Fibroblast of lung (primary cell): ENCODE measurements at regions not wholly inside any gene's neighbourhood (a gene's known extent, or its start where the extent isn't known, plus 50 kb on each side); places are given as distances from the start of the nearest gene placed in this dataset.

Experiments used
- DNase-seq, 2 donors: peaks; one replicate each; pipeline versions ENCODE4 v3.0.0 to v3.0.0-alpha.2; 2010; ENCODE audit warnings: low read depth in 2 of 2
- H2AFZ ChIP-seq: 2 replicates; pipeline ENCODE4 v1.5.1; 2012; ENCODE audit warnings: low read length, control low read depth, inconsistent platforms
- H3K27ac ChIP-seq: 2 replicates; pipeline ENCODE4 v1.5.1; 2011; ENCODE audit warnings: low read length, control low read depth; ENCODE audit not compliant: insufficient read depth
- H3K27me3 ChIP-seq: 2 replicates; pipeline ENCODE4 v1.5.1; 2011; ENCODE audit warnings: mild to moderate bottlenecking, low read length; ENCODE audit not compliant: control insufficient read depth, insufficient read depth
- H3K36me3 ChIP-seq: 2 replicates; pipeline ENCODE4 v1.5.1; 2011; ENCODE audit warnings: low read length; ENCODE audit not compliant: control insufficient read depth, insufficient read depth
- H3K4me1 ChIP-seq: 2 replicates; pipeline ENCODE4 v1.5.1; 2011; ENCODE audit warnings: low read length; ENCODE audit not compliant: control insufficient read depth, insufficient read depth; ENCODE audit errors: extremely low read depth
- H3K4me2 ChIP-seq: 2 replicates; pipeline ENCODE4 v1.5.1; 2011; ENCODE audit warnings: low read length, control low read depth; ENCODE audit not compliant: insufficient read depth; ENCODE audit errors: extremely low read depth
- H3K4me3 ChIP-seq, 4 experiments: fragments of 200-600 bp in 1 of 4; sonication (generic) in 1 of 4; replicated peaks in 1 of 4; 2 replicates each; pipeline ENCODE4 v1.5.1; 2011 to 2016; ENCODE audit warnings: low read length in 4 of 4, low read depth in 3 of 4, mild to moderate bottlenecking in 3 of 4, control low read depth in 2 of 4, inconsistent platforms in 1 of 4, mixed read lengths in 1 of 4; ENCODE audit not compliant: insufficient read depth in 1 of 4; ENCODE audit errors: control extremely low read depth in 1 of 4
- H3K79me2 ChIP-seq: 2 replicates; pipeline ENCODE4 v1.5.1; 2012; ENCODE audit warnings: mild to moderate bottlenecking, low read length, inconsistent platforms; ENCODE audit not compliant: control insufficient read depth, insufficient read depth
- H3K9ac ChIP-seq: 2 replicates; pipeline ENCODE4 v1.5.1; 2011; ENCODE audit warnings: mild to moderate bottlenecking, low read length, control low read depth; ENCODE audit not compliant: insufficient read depth
- H3K9me3 ChIP-seq: 2 replicates; pipeline ENCODE4 v1.5.1; 2012; ENCODE audit warnings: low read depth, low read length; ENCODE audit not compliant: control insufficient read depth, insufficient read depth
- H4K20me1 ChIP-seq: 2 replicates; pipeline ENCODE4 v1.5.1; 2011; ENCODE audit warnings: low read length; ENCODE audit not compliant: control insufficient read depth, insufficient read depth; ENCODE audit errors: extremely low read depth
- EZH2 ChIP-seq: IDR thresholded peaks from 2 replicates; pipeline ENCODE4 v1.5.1; 2012; ENCODE audit warnings: low read length, control low read depth, mild to moderate bottlenecking; ENCODE audit errors: missing control alignments
- TF ChIP-seq, protein P1 (sequence below), 2 donors: IDR thresholded peaks in 1 of 2; conservative IDR thresholded peaks in 1 of 2; 1 replicate in 1 of 2; 2 replicates in 1 of 2; pipeline ENCODE4 v1.5.1; 2011 to 2012; ENCODE audit warnings: low read length in 2 of 2, control low read depth in 1 of 2, inconsistent platforms in 1 of 2, low read depth in 1 of 2, mild to moderate bottlenecking in 1 of 2

GRCh38 chr7:9175871-9176270, 742.5 kb downstream of the NXPH1 start:
- TF ChIP-seq EZH2, result no peak
- TF ChIP-seq, protein P1, sequence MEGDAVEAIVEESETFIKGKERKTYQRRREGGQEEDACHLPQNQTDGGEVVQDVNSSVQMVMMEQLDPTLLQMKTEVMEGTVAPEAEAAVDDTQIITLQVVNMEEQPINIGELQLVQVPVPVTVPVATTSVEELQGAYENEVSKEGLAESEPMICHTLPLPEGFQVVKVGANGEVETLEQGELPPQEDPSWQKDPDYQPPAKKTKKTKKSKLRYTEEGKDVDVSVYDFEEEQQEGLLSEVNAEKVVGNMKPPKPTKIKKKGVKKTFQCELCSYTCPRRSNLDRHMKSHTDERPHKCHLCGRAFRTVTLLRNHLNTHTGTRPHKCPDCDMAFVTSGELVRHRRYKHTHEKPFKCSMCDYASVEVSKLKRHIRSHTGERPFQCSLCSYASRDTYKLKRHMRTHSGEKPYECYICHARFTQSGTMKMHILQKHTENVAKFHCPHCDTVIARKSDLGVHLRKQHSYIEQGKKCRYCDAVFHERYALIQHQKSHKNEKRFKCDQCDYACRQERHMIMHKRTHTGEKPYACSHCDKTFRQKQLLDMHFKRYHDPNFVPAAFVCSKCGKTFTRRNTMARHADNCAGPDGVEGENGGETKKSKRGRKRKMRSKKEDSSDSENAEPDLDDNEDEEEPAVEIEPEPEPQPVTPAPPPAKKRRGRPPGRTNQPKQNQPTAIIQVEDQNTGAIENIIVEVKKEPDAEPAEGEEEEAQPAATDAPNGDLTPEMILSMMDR (conservative IDR thresholded peaks at IDR 0.05 in 1 of 2, IDR thresholded peaks at IDR 0.05 in 1 of 2; ENCODE audit: low read depth in 1 of 2, low read length in 2 of 2), result no peak
- Histone ChIP-seq H3K4me1 (no peaks in the 10 kb centered on the region), H3K4me3 (no peak overlapping the region), H3K79me2 (no peaks in the 10 kb centered on the region), H3K27me3 (no peaks in the 10 kb centered on the region), H3K27ac (no peak overlapping the region), H3K9me3 (no peaks in the 10 kb centered on the region), H4K20me1 (no peaks in the 10 kb centered on the region), H3K4me2 (no peak overlapping the region), H2AFZ (no peak overlapping the region), H3K9ac (no peak overlapping the region), H3K36me3 (no peaks in the 10 kb centered on the region)
- DNase-seq, result no peak

- Histone ChIP-seq H3K4me2 (no peak overlapping the region), H3K79me2 (no peaks in the 10 kb centered on the region), H3K27me3 (no peaks in the 10 kb centered on the region), H3K36me3 (no peaks in the 10 kb centered on the region), H3K4me3 (no peak overlapping the region), H3K4me1 (no peaks in the 10 kb centered on the region), H3K9ac (no peak overlapping the region), H4K20me1 (no peaks in the 10 kb centered on the region), H3K27ac (no peak overlapping the region), H3K9me3 (no peaks in the 10 kb centered on the region), H2AFZ (no peak overlapping the region)
- no peak for DNase-seq
- TF ChIP-seq, protein P1 (conservative IDR thresholded peaks at IDR 0.05 in 1 of 2, IDR thresholded peaks at IDR 0.05 in 1 of 2; ENCODE audit: low read depth in 1 of 2, low read length in 2 of 2), result no peak
- TF ChIP-seq EZH2, result no peak
These were observed 747.9 kb downstream of the NXPH1 start for GRCh38 chr7:9181356-9181755.

DNA sequence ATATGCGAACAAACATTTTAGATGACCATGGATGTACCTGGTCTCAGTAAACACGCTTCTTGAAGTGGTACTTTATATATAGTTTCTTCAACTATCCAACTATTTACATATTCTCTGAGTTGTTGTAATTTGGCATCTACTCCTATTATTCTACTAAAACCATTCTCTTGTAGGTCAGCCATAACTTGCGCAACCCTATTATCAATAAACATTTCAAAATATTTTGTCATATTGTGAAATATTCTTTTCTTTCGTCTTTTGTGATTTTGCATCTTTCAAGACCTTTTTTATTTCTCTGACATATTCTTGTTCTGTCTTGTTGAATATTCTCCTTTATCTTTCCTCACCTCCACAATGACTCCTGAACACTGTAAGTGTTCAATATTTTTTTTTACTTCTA, 753.3 kb downstream of the NXPH1 start:
- H3K27ac ChIP-seq, result no peak overlapping the region
- H3K4me3 ChIP-seq, result no peak overlapping the region
- no peak overlapping the region for H2AFZ ChIP-seq
- TF ChIP-seq, protein P1 (conservative IDR thresholded peaks at IDR 0.05 in 1 of 2, IDR thresholded peaks at IDR 0.05 in 1 of 2; ENCODE audit: low read depth in 1 of 2, low read length in 2 of 2), result no peak
- no peak for TF ChIP-seq EZH2
- DNase-seq, result no peak
- H3K9me3 ChIP-seq, result no peaks in the 10 kb centered on the region
- H3K4me2 ChIP-seq, result no peak overlapping the region
- H3K27me3 ChIP-seq, result no peaks in the 10 kb centered on the region
- no peaks in the 10 kb centered on the region for H4K20me1 ChIP-seq
- no peaks in the 10 kb centered on the region for H3K36me3 ChIP-seq
- H3K4me1 ChIP-seq, result no peaks in the 10 kb centered on the region
- H3K9ac ChIP-seq, result no peak overlapping the region
- H3K79me2 ChIP-seq, result no peaks in the 10 kb centered on the region
